ENCODE measurements at regions not wholly inside any gene's neighbourhood (a gene's known extent, or its start where the extent isn't known, plus 50 kb on each side); places are given as distances from the start of the nearest gene placed in this dataset.

DNA sequence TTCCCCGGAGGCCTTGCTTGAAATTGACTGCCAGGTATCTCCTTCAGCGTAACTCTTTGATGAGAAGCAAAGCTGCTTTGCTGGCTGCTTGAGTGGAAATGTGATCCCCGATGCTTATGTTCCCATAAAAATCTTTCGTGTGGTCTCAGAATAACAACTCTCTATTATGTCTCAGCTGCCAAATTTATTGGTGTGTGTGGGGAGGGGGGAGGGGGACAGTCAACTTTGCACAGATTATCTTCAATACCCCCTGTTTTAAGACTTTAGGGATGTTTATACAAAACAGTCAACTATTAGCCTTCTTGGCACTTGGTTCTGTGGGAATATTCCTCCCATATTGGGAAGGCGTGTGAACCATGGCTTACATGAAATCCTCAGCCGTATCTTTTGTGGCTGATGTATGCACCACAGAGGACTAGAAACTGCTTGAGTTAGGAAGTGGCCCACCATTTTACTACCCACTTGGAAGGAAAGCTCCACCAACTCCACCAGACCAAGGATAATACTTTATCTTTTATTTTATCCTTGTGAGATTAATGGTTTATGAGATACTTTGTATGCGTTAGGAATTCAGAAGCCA, 101.5 kb upstream of the SLC24A3 start:
- TF ChIP-seq, protein P1, sequence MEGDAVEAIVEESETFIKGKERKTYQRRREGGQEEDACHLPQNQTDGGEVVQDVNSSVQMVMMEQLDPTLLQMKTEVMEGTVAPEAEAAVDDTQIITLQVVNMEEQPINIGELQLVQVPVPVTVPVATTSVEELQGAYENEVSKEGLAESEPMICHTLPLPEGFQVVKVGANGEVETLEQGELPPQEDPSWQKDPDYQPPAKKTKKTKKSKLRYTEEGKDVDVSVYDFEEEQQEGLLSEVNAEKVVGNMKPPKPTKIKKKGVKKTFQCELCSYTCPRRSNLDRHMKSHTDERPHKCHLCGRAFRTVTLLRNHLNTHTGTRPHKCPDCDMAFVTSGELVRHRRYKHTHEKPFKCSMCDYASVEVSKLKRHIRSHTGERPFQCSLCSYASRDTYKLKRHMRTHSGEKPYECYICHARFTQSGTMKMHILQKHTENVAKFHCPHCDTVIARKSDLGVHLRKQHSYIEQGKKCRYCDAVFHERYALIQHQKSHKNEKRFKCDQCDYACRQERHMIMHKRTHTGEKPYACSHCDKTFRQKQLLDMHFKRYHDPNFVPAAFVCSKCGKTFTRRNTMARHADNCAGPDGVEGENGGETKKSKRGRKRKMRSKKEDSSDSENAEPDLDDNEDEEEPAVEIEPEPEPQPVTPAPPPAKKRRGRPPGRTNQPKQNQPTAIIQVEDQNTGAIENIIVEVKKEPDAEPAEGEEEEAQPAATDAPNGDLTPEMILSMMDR (IDR thresholded peaks at IDR 0.05): no peak
- TF ChIP-seq POLR2AphosphoS5 (IDR thresholded peaks at IDR 0.05): no peak

Data from breast epithelium (tissue), 3 donors.